K562 (cell line): ENCODE measurements at regions not wholly inside any gene's neighbourhood (a gene's known extent, or its start where the extent isn't known, plus 50 kb on each side); places are given as distances from the start of the nearest gene placed in this dataset.

Experiments used
- ATAC-seq: fragments of 200-7000 bp; cut with Tn5 transposase; 3 replicates; pipeline ENCODE4 v1.9.1; 2020; ENCODE audit warnings: moderate library complexity
- BruUV-seq: library from RNA; stranded (reverse); fragments of 400-500 nt; replicated peaks from 2 replicates; lab custom pipeline; 2021; lab: Mats Ljungman, UMichigan
- CTCF ChIA-PET: fragments of 300-600 bp; formaldehyde crosslinking; extraction: SDS; loops from one replicate; lab custom pipeline; 2021; ENCODE audit warnings: low intra/inter-chr PET ratio; lab: Yijun Ruan, JAX
- POLR2A ChIA-PET: fragments of 300-600, 350-650 bp; sonication (Branson Sonifier 250); formaldehyde crosslinking; extraction: SDS; loops from one replicate; lab custom pipeline; 2021; ENCODE audit warnings: antibody characterized with exemption, inconsistent platforms; lab: Yijun Ruan, JAX
- DNase-seq, 4 experiments: peaks; one replicate each; pipeline versions ENCODE4 v3.0.0 to v3.0.0-alpha.2; 2011 to 2018; ENCODE audit warnings: low spot score in 3 of 4, mixed read lengths in 3 of 4; ENCODE audit errors: extremely low read depth in 1 of 4
- FAIRE-seq: peaks from 2 replicates; lab custom pipeline; 2011; peaks lifted over from hg19 to GRCh38; lab: Jason Lieb, UNC
- H2AFZ ChIP-seq: 2 replicates; pipeline ENCODE4 v1.6.0; 2011; ENCODE audit warnings: low read depth, low read length, control low read depth, inconsistent platforms
- H3K27ac ChIP-seq: fragments of 200-600 bp; 3 replicates; pipeline ENCODE4 v1.8.0; 2011; ENCODE audit warnings: low read depth, mild to moderate bottlenecking, control low read depth, inconsistent platforms, low read length, moderate library complexity, mixed read lengths; ENCODE audit errors: extremely low read depth
- H3K27me3 ChIP-seq, 2 experiments: fragments of 300-600 bp in 1 of 2; 2 replicates in 1 of 2; 3 replicates in 1 of 2; pipeline versions ENCODE4 v1.6.0 to v1.8.0; 2011; ENCODE audit warnings: inconsistent platforms in 2 of 2, low read length in 2 of 2, mild to moderate bottlenecking in 1 of 2, mixed read lengths in 1 of 2, moderate library complexity in 1 of 2; ENCODE audit not compliant: control insufficient read depth in 2 of 2, insufficient read depth in 2 of 2
- H3K36me3 ChIP-seq: fragments of 300-600 bp; 3 replicates; pipeline ENCODE4 v1.8.0; 2011; ENCODE audit warnings: mild to moderate bottlenecking, low read length, inconsistent platforms; ENCODE audit not compliant: control insufficient read depth, insufficient read depth
- H3K4me1 ChIP-seq, 2 experiments: fragments of 200-600 bp in 1 of 2; replicated peaks in 1 of 2; 2 replicates in 1 of 2; 3 replicates in 1 of 2; pipeline versions ENCODE4 v1.5.1 to v1.8.0; 2011; ENCODE audit warnings: inconsistent platforms in 2 of 2, low read length in 2 of 2, mild to moderate bottlenecking in 1 of 2, mixed read lengths in 1 of 2, moderate library complexity in 1 of 2; ENCODE audit not compliant: control insufficient read depth in 2 of 2, insufficient read depth in 2 of 2
- H3K4me2 ChIP-seq: 2 replicates; pipeline ENCODE4 v1.6.1; 2011; ENCODE audit warnings: low read length, control low read depth, inconsistent platforms, mixed read lengths; ENCODE audit not compliant: insufficient read depth
- H3K4me3 ChIP-seq: fragments of 200-600 bp; sonication (generic), shearing (Covaris generic); 2 replicates; pipeline ENCODE4 v1.5.1; 2016; ENCODE audit warnings: control low read depth, inconsistent platforms
- H3K79me2 ChIP-seq: fragments of 200-600 bp; 3 replicates; pipeline ENCODE4 v1.8.0; 2011; ENCODE audit warnings: low read length, inconsistent platforms; ENCODE audit not compliant: control insufficient read depth, insufficient read depth
- H3K9ac ChIP-seq, 2 experiments: 2 replicates each; pipeline versions ENCODE4 v1.6.0 to v1.6.1; 2011; ENCODE audit warnings: low read depth in 2 of 2, low read length in 2 of 2, control low read depth in 1 of 2, inconsistent platforms in 1 of 2, mild to moderate bottlenecking in 1 of 2, mixed read lengths in 1 of 2; ENCODE audit not compliant: insufficient read depth in 1 of 2
- H3K9me1 ChIP-seq: one replicate; pipeline ENCODE4 v1.6.0; 2011; ENCODE audit warnings: inconsistent platforms, mild to moderate bottlenecking, low read length, moderate library complexity; ENCODE audit not compliant: control insufficient read depth, insufficient read depth
- H3K9me3 ChIP-seq: replicated peaks from 2 replicates; pipeline ENCODE4 v1.5.1; 2011; ENCODE audit warnings: low read depth, low read length, inconsistent platforms; ENCODE audit not compliant: control insufficient read depth, insufficient read depth
- H4K20me1 ChIP-seq: replicated peaks from 2 replicates; pipeline ENCODE4 v1.6.1; 2011; ENCODE audit warnings: low read length, inconsistent platforms, mixed read lengths; ENCODE audit not compliant: control insufficient read depth, insufficient read depth
- ASH1L ChIP-seq: fragments of 450-650 bp; IDR thresholded peaks from 2 replicates; pipeline ENCODE4 v1.6.1; 2018; ENCODE audit warnings: borderline replicate concordance, mild to moderate bottlenecking, low read depth; ENCODE audit not compliant: partially characterized antibody
- ATF1 ChIP-seq, 2 experiments: fragments of 450-650 bp in 1 of 2; IDR thresholded peaks; 2 replicates each; pipeline ENCODE4 v1.6.1; 2016; ENCODE audit warnings: missing compliant biosample characterization in 1 of 2, missing genetic modification characterization in 1 of 2
- BRF1 ChIP-seq: IDR thresholded peaks from 3 replicates; pipeline ENCODE4 v1.6.1; 2011; ENCODE audit warnings: borderline replicate concordance, mild to moderate bottlenecking; ENCODE audit not compliant: insufficient read length; ENCODE audit errors: extremely low read depth
- CHCHD3 ChIP-seq: fragments of 250-450 bp; sonication (Bioruptor Pico); IDR thresholded peaks from 2 replicates; pipeline ENCODE4 v2.1.2; 2022; ENCODE audit warnings: mild to moderate bottlenecking
- CTBP1 ChIP-seq: fragments of 450-650 bp; IDR thresholded peaks from 2 replicates; pipeline ENCODE4 v1.6.1; 2016; ENCODE audit warnings: borderline replicate concordance
- DPF2 ChIP-seq: fragments of 450-650 bp; IDR thresholded peaks from 2 replicates; pipeline ENCODE4 v1.6.1; 2016
- EHMT2 ChIP-seq: fragments of 450-650 bp; IDR thresholded peaks from 2 replicates; pipeline ENCODE4 v1.6.1; 2018; ENCODE audit warnings: antibody characterized with exemption
- POLR2AphosphoS2 ChIP-seq: IDR thresholded peaks from 2 replicates; pipeline ENCODE4 v1.6.1; 2012; ENCODE audit warnings: low read length, improper control_type of control experiment
- ZNF75A ChIP-seq: fragments of 450-650 bp; formaldehyde crosslinking; IDR thresholded peaks from 2 replicates; pipeline ENCODE4 v1.4.0; 2020; ENCODE audit warnings: mild to moderate bottlenecking
- WGBS: fragments of 100-300 bp; shearing (Covaris generic); methylation state at CpG from one replicate; pipeline ENCODE4 v1.1.6; 2016; ENCODE audit warnings: low coverage, mixed read lengths; ENCODE audit not compliant: insufficient coverage; ENCODE audit errors: missing lambda C conversion rate; 5-methylcytosine and 5-hydroxymethylcytosine counted together
- in situ Hi-C: fragments of 300-500 bp; cut with MboI; formaldehyde crosslinking; loops from 4 replicates; pipeline ENCODE4 v1.15.0; 2018; ENCODE audit warnings: inconsistent platforms, mixed read lengths
- intact Hi-C: fragments of 100-400 bp; cut with micrococcal nuclease; formaldehyde crosslinking; loops from 2 replicates; pipeline ENCODE4 v1.14.2; 2022
- TF ChIP-seq, protein P1 (sequence below): fragments of 450-650 bp; formaldehyde crosslinking; IDR thresholded peaks from 2 replicates; pipeline ENCODE4 v1.4.0; 2022; ENCODE audit warnings: mild to moderate bottlenecking, moderate library complexity

- Histone ChIP-seq H3K36me3 (no peaks in the 10 kb centered on the region), H4K20me1 (no peaks in the 10 kb centered on the region), H3K27me3 (no peaks in the 10 kb centered on the region), H3K27ac (no peak overlapping the region), H3K79me2 (no peaks in the 10 kb centered on the region), H2AFZ (no peak overlapping the region), H3K9me1 (no peaks in the 10 kb centered on the region), H3K9ac (no peak overlapping the region), H3K4me2 (no peak overlapping the region), H3K4me3 (no peak overlapping the region), H3K4me1 (no peaks in the 10 kb centered on the region), H3K9me3 (no peaks in the 10 kb centered on the region)
- CTCF ChIA-PET = no interaction called here
- WGBS = 0% methylated on average over 2 of the region's 2 CpGs
- POLR2A ChIA-PET = no interaction called here
- FAIRE-seq = no peak
- no peak for DNase-seq
- intact Hi-C loops (no loop called here), in situ Hi-C loops (no loop called here)
- ATAC-seq = no peak
- no TSS peak for BruUV-seq
- TF ChIP-seq DPF2 (no peak), CHCHD3 (CRISPR knock-in tag) (no peak)
- TF ChIP-seq, protein P1, sequence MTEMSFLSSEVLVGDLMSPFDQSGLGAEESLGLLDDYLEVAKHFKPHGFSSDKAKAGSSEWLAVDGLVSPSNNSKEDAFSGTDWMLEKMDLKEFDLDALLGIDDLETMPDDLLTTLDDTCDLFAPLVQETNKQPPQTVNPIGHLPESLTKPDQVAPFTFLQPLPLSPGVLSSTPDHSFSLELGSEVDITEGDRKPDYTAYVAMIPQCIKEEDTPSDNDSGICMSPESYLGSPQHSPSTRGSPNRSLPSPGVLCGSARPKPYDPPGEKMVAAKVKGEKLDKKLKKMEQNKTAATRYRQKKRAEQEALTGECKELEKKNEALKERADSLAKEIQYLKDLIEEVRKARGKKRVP (CRISPR knock-in tag) = no peak
Observed at GRCh38 chr3:28606283-28606682, 257.7 kb upstream of the AZI2 start.

DNA sequence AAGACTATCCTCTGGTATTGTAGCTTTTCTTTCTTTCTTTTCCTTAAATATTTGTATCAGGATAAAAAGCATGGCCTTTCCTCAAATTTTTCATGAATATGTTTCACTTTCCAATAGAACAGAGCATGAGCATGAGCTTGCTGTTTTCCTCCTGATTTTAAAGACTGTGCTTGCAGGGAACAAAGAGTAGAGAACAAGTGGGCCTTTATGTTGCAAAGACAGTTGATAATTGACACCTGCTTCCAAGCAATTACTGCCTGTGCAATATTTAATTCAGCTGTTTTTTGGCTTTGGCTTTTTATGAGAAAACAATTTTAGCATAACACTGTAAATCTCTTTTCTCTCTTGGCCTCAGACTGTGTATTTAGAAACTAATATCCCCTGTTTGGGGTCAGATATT, 263.6 kb upstream of the AZI2 start:
- Histone ChIP-seq H3K9me3 (no peaks in the 10 kb centered on the region), H3K9me1 (no peaks in the 10 kb centered on the region), H3K27ac (no peak overlapping the region), H2AFZ (no peak overlapping the region), H3K4me1 (no peaks in the 10 kb centered on the region), H3K9ac (no peak overlapping the region), H3K27me3 (no peaks in the 10 kb centered on the region), H3K79me2 (no peaks in the 10 kb centered on the region), H4K20me1 (no peaks in the 10 kb centered on the region), H3K36me3 (no peaks in the 10 kb centered on the region), H3K4me2 (no peak overlapping the region), H3K4me3 (no peak overlapping the region)
- BruUV-seq = no TSS peak
- in situ Hi-C loops (no loop called here), intact Hi-C loops (no loop called here)
- no peak for FAIRE-seq
- ATAC-seq = no peak
- no peak for DNase-seq
- ChIA-PET CTCF (no interaction called here), POLR2A (no interaction called here)
- TF ChIP-seq POLR2AphosphoS2 = no peak
- no peak for TF ChIP-seq ASH1L
- TF ChIP-seq BRF1 = no peak
- TF ChIP-seq EHMT2 = no peak
- TF ChIP-seq CTBP1 = no peak
- no peak for TF ChIP-seq ATF1 (CRISPR knock-in tag; IDR thresholded peaks at IDR 0.05)
- TF ChIP-seq ATF1 (tag; IDR thresholded peaks at IDR 0.05) = no peak
- TF ChIP-seq ZNF75A (CRISPR knock-in tag) = no peak
